HG02885 (cell line): ENCODE measurements at regions not wholly inside any gene's neighbourhood (a gene's known extent, or its start where the extent isn't known, plus 50 kb on each side); places are given as distances from the start of the nearest gene placed in this dataset.

Experiments
- ATAC-seq: cut with Tn5 transposase; IDR thresholded peaks from one replicate; pipeline ENCODE4 v1.9.1; 2021; ENCODE audit warnings: mild to moderate bottlenecking; ENCODE audit not compliant: unreplicated experiment, poor library complexity

GRCh38 chr4:116480546-116480945 lies 604.8 kb downstream of the TRAM1L1 start:
- no peak for ATAC-seq

- ATAC-seq: no peak
These were observed 607.0 kb downstream of the TRAM1L1 start for GRCh38 chr4:116478343-116478742.

GRCh38 chr4:116469582-116469981 lies 615.8 kb downstream of the TRAM1L1 start:
- ATAC-seq: no peak

- ATAC-seq: no peak
These were observed 632.2 kb downstream of the TRAM1L1 start for GRCh38 chr4:116453127-116453526.

GRCh38 chr4:116449764-116450163 lies 635.6 kb downstream of the TRAM1L1 start:
- ATAC-seq: no peak

- ATAC-seq: no peak
These were observed 641.3 kb downstream of the TRAM1L1 start for GRCh38 chr4:116444117-116444516.

GRCh38 chr4:116438981-116439729 lies 646.2 kb downstream of the TRAM1L1 start:
- ATAC-seq: no peak

GRCh38 chr4:116438417-116438816 lies 647.0 kb downstream of the TRAM1L1 start:
- no peak for ATAC-seq

- ATAC-seq: no peak
These were observed 657.7 kb downstream of the TRAM1L1 start for GRCh38 chr4:116427666-116428065.

- ATAC-seq: no peak
These were observed 672.2 kb downstream of the TRAM1L1 start for GRCh38 chr4:116413222-116413621.

GRCh38 chr4:116401293-116401692 lies 684.1 kb downstream of the TRAM1L1 start:
- no peak for ATAC-seq

GRCh38 chr4:116400480-116400879 lies 684.9 kb downstream of the TRAM1L1 start:
- ATAC-seq: no peak

- no peak for ATAC-seq
These were observed 687.7 kb downstream of the TRAM1L1 start for GRCh38 chr4:116397714-116398113.

- no peak for ATAC-seq
These were observed 688.1 kb downstream of the TRAM1L1 start for GRCh38 chr4:116397291-116397690.

- ATAC-seq: no peak
These were observed 690.0 kb downstream of the TRAM1L1 start for GRCh38 chr4:116395408-116395807.

- ATAC-seq: no peak
These were observed 694.4 kb downstream of the TRAM1L1 start for GRCh38 chr4:116391020-116391419.

- no peak for ATAC-seq
These were observed 696.2 kb downstream of the TRAM1L1 start for GRCh38 chr4:116389139-116389538.

- no peak for ATAC-seq
These were observed 697.4 kb downstream of the TRAM1L1 start for GRCh38 chr4:116387937-116388474.

GRCh38 chr4:116386856-116387255 lies 698.5 kb downstream of the TRAM1L1 start:
- no peak for ATAC-seq

- no peak for ATAC-seq
These were observed 699.8 kb downstream of the TRAM1L1 start for GRCh38 chr4:116385583-116385982.

GRCh38 chr4:116374815-116375214 lies 710.6 kb downstream of the TRAM1L1 start:
- no peak for ATAC-seq

- ATAC-seq: no peak
These were observed 722.8 kb downstream of the TRAM1L1 start for GRCh38 chr4:116362583-116362982.
